ENCODE measurements at regions not wholly inside any gene's neighbourhood (a gene's known extent, or its start where the extent isn't known, plus 50 kb on each side); places are given as distances from the start of the nearest gene placed in this dataset.

- TF ChIP-seq CTCF (IDR thresholded peaks at IDR 0.05) (no peak), POLR2A (IDR thresholded peaks at IDR 0.05) (no peak)
Measured at GRCh38 chr17:72411124-72411563, 290.3 kb downstream of the SOX9 start.

Measured in Peyer's patch (tissue), 4 donors.